IMR-90 (cell line): ENCODE measurements at regions not wholly inside any gene's neighbourhood (a gene's known extent, or its start where the extent isn't known, plus 50 kb on each side); places are given as distances from the start of the nearest gene placed in this dataset.
"Not testable (repeated sequence)": the region's sequence is repeated elsewhere in the genome, so short reads cannot be mapped to it uniquely, and the experiment has no call there.

Source experiments
- BHLHE40 ChIP-seq: fragments of 150-350 bp; IDR thresholded peaks from 2 replicates; pipeline ENCODE4 v1.6.1; 2016; ENCODE audit warnings: mild to moderate bottlenecking, low read depth, low read length
- CHD1 ChIP-seq: IDR thresholded peaks from 2 replicates; pipeline ENCODE4 v1.6.1; 2012; ENCODE audit warnings: low read depth, low read length, improper control_type of control experiment
- CTCF ChIP-seq: conservative IDR thresholded peaks from 2 replicates; pipeline ENCODE4 v1.5.1; 2012; ENCODE audit warnings: mild to moderate bottlenecking, low read depth, low read length, improper control_type of control experiment
- FOS ChIP-seq: fragments of 150-350 bp; IDR thresholded peaks from 2 replicates; pipeline ENCODE4 v1.6.1; 2016; ENCODE audit warnings: low read depth, low read length
- MAFK ChIP-seq: IDR thresholded peaks from 2 replicates; pipeline ENCODE4 v1.6.1; 2012; ENCODE audit warnings: low read depth, low read length, improper control_type of control experiment
- MXI1 ChIP-seq: IDR thresholded peaks from 2 replicates; pipeline ENCODE4 v1.6.1; 2012; ENCODE audit warnings: low read depth, mild to moderate bottlenecking, low read length, moderate library complexity, borderline replicate concordance
- POLR2A ChIP-seq: IDR thresholded peaks from 2 replicates; pipeline ENCODE4 v1.6.1; 2012; ENCODE audit warnings: mild to moderate bottlenecking, low read depth, low read length
- RAD21 ChIP-seq: IDR thresholded peaks from 2 replicates; pipeline ENCODE4 v1.6.1; 2012; ENCODE audit warnings: low read length, improper control_type of control experiment
- RCOR1 ChIP-seq: IDR thresholded peaks from 2 replicates; pipeline ENCODE4 v1.6.1; 2012; ENCODE audit warnings: mild to moderate bottlenecking, low read length, improper control_type of control experiment; ENCODE audit not compliant: insufficient replicate concordance
- RFX5 ChIP-seq: IDR thresholded peaks from 2 replicates; pipeline ENCODE4 v1.8.0; 2012; ENCODE audit warnings: low read depth, mild to moderate bottlenecking, low read length, moderate library complexity
- TF ChIP-seq, protein P1 (sequence below): fragments of 150-350 bp; IDR thresholded peaks from 2 replicates; pipeline ENCODE4 v1.6.1; 2017; ENCODE audit warnings: mild to moderate bottlenecking, antibody characterized with exemption, low read length, low read depth

GRCh38 chr5:50581845-50582244 lies 84.6 kb upstream of the PARP8 start:
- not testable (repeated sequence) for TF ChIP-seq RFX5, CTCF, MXI1, CHD1, RCOR1, RAD21, FOS, POLR2A, BHLHE40, MAFK
- TF ChIP-seq, protein P1, sequence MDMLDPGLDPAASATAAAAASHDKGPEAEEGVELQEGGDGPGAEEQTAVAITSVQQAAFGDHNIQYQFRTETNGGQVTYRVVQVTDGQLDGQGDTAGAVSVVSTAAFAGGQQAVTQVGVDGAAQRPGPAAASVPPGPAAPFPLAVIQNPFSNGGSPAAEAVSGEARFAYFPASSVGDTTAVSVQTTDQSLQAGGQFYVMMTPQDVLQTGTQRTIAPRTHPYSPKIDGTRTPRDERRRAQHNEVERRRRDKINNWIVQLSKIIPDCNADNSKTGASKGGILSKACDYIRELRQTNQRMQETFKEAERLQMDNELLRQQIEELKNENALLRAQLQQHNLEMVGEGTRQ: not testable (repeated sequence)
